Thyroid gland (tissue), 4 donors: ENCODE measurements at regions not wholly inside any gene's neighbourhood (a gene's known extent, or its start where the extent isn't known, plus 50 kb on each side); places are given as distances from the start of the nearest gene placed in this dataset.

Experiments
- DNase-seq, 2 donors: peaks; one replicate each; pipeline ENCODE4 v3.0.0-alpha.2; 2019
- H3K27ac ChIP-seq, 3 donors: fragments of 200-600 bp; sonication (generic); 1 replicate in 2 of 3; 2 replicates in 1 of 3; pipeline ENCODE4 v1.5.1; 2016 to 2019; ENCODE audit warnings: mild to moderate bottlenecking in 1 of 3, moderate library complexity in 1 of 3
- H3K27me3 ChIP-seq: fragments of 200-600 bp; sonication (generic); one replicate; pipeline ENCODE4 v1.5.1; 2019
- H3K36me3 ChIP-seq, 2 donors: fragments of 200-600 bp; sonication (generic); one replicate each; pipeline ENCODE4 v1.5.1; 2016 to 2019
- H3K4me1 ChIP-seq, 2 donors: fragments of 200-600 bp; sonication (generic); one replicate each; pipeline ENCODE4 v1.5.1; 2017 to 2019
- H3K4me3 ChIP-seq, 3 donors: fragments of 200-600 bp; sonication (generic); replicated peaks in 1 of 3; 1 replicate in 2 of 3; 2 replicates in 1 of 3; pipeline ENCODE4 v1.5.1; 2016; ENCODE audit warnings: mild to moderate bottlenecking in 1 of 3
- H3K9me3 ChIP-seq: fragments of 200-600 bp; sonication (generic); one replicate; pipeline ENCODE4 v1.5.1; 2017
- CTCF ChIP-seq, 6 experiments: fragments of 200-600 bp in 3 of 6; fragments of 450-650 bp in 3 of 6; sonication (generic) in 3 of 6; IDR thresholded peaks; one replicate each; pipeline ENCODE4 v1.5.1; 2016 to 2019; ENCODE audit warnings: antibody characterized with exemption in 6 of 6, mild to moderate bottlenecking in 2 of 6, inconsistent platforms in 1 of 6, moderate library complexity in 1 of 6
- POLR2A ChIP-seq, 2 donors: fragments of 450-650 bp; IDR thresholded peaks; one replicate each; pipeline ENCODE4 v1.6.1; 2017; ENCODE audit warnings: antibody characterized with exemption in 2 of 2, mild to moderate bottlenecking in 2 of 2, moderate library complexity in 1 of 2
- WGBS, 2 donors: methylation state at CpG; one replicate each; pipeline ENCODE4 v1.1.5; 2017; 5-methylcytosine and 5-hydroxymethylcytosine counted together
- intact Hi-C: fragments of 100-400 bp; cut with DNase I; formaldehyde crosslinking; loops from one replicate; pipeline ENCODE4 v1.15.1; 2023

GRCh38 chr5:33308586-33308985 is 132.2 kb upstream of the TARS1 start:
- no peak for TF ChIP-seq POLR2A (IDR thresholded peaks at IDR 0.05)
- no peak for TF ChIP-seq CTCF (IDR thresholded peaks at IDR 0.05)
- intact Hi-C loops, result no loop called here
- Histone ChIP-seq H3K4me3 (no peak overlapping the region), H3K9me3 (no peaks in the 10 kb centered on the region), H3K27me3 (no peaks in the 10 kb centered on the region), H3K4me1 (no peaks in the 10 kb centered on the region), H3K36me3 (no peaks in the 10 kb centered on the region), H3K27ac (no peak overlapping the region)
- WGBS, 2 donors, result 93 to 96% methylated on average over 1 of the region's 1 CpG
- no peak for DNase-seq

GRCh38 chr5:33309068-33309467 is 131.7 kb upstream of the TARS1 start:
- no peaks in the 10 kb centered on the region for H3K9me3 ChIP-seq
- H3K36me3 ChIP-seq, result no peaks in the 10 kb centered on the region
- H3K27ac ChIP-seq, result no peak overlapping the region
- no peak for DNase-seq
- TF ChIP-seq POLR2A (IDR thresholded peaks at IDR 0.05) (no peak), CTCF (IDR thresholded peaks at IDR 0.05) (no peak)
- intact Hi-C loops, result no loop called here
- WGBS, 2 donors, result 27 to 36% methylated on average over 2 of the region's 2 CpGs
- no peaks in the 10 kb centered on the region for H3K4me1 ChIP-seq
- H3K27me3 ChIP-seq, result no peaks in the 10 kb centered on the region
- H3K4me3 ChIP-seq, result no peak overlapping the region

- TF ChIP-seq POLR2A (IDR thresholded peaks at IDR 0.05) (no peak), CTCF (IDR thresholded peaks at IDR 0.05) (no peak)
- DNase-seq, result no peak
- Histone ChIP-seq H3K27ac (no peak overlapping the region), H3K4me1 (no peaks in the 10 kb centered on the region), H3K27me3 (no peaks in the 10 kb centered on the region), H3K36me3 (no peaks in the 10 kb centered on the region), H3K9me3 (no peaks in the 10 kb centered on the region), H3K4me3 (no peak overlapping the region)
- intact Hi-C loops, result no loop called here
- 72 to 78% methylated on average over 3 of the region's 3 CpGs for WGBS, 2 donors
Observed at GRCh38 chr5:33309536-33310345, 131.0 kb upstream of the TARS1 start.

GRCh38 chr5:33310451-33310850 is 130.3 kb upstream of the TARS1 start:
- H3K9me3 ChIP-seq, result no peaks in the 10 kb centered on the region
- 96 to 99% methylated on average over 2 of the region's 2 CpGs for WGBS, 2 donors
- DNase-seq, result no peak
- no peaks in the 10 kb centered on the region for H3K4me1 ChIP-seq
- H3K27me3 ChIP-seq, result no peaks in the 10 kb centered on the region
- no peaks in the 10 kb centered on the region for H3K36me3 ChIP-seq
- TF ChIP-seq CTCF (IDR thresholded peaks at IDR 0.05), result no peak
- no peak for TF ChIP-seq POLR2A (IDR thresholded peaks at IDR 0.05)
- H3K4me3 ChIP-seq, result no peak overlapping the region
- intact Hi-C loops, result no loop called here
- H3K27ac ChIP-seq, result no peak overlapping the region

GRCh38 chr5:33311893-33312292 is 128.9 kb upstream of the TARS1 start:
- no peak overlapping the region for H3K4me3 ChIP-seq
- H3K4me1 ChIP-seq, result no peaks in the 10 kb centered on the region

More at GRCh38 chr5:33311893-33312292, 128.9 kb upstream of the TARS1 start:
- no peak for TF ChIP-seq POLR2A (IDR thresholded peaks at IDR 0.05)
- no peak for TF ChIP-seq CTCF (IDR thresholded peaks at IDR 0.05)
- no peaks in the 10 kb centered on the region for H3K36me3 ChIP-seq
- H3K27me3 ChIP-seq, result no peaks in the 10 kb centered on the region
- intact Hi-C loops, result no loop called here
- DNase-seq, result no peak
- H3K27ac ChIP-seq, result no peak overlapping the region
- no peaks in the 10 kb centered on the region for H3K9me3 ChIP-seq
